ENCODE measurements at regions not wholly inside any gene's neighbourhood (a gene's known extent, or its start where the extent isn't known, plus 50 kb on each side); places are given as distances from the start of the nearest gene placed in this dataset.
"Not testable (repeated sequence)": the region's sequence is repeated elsewhere in the genome, so short reads cannot be mapped to it uniquely, and the experiment has no call there.

- ChIA-PET POLR2A (no interaction called here), CTCF (no interaction called here)
- intact Hi-C loops (cut with micrococcal nuclease), result no loop called here
- Mint-ChIP-seq H3K27me3 (no peaks in the 10 kb centered on the region), H3K27ac (no peak overlapping the region), H3K9me3 (no peaks in the 10 kb centered on the region), H3K4me3 (no peak overlapping the region), H3K4me1 (no peaks in the 10 kb centered on the region), H3K36me3 (ENCODE audit: low read depth) (no peaks in the 10 kb centered on the region)
- no peak for TF ChIP-seq CTCF (IDR thresholded peaks at IDR 0.05)
- ATAC-seq (ENCODE audit: low read depth), result no peak
- no peak for DNase-seq
These were observed 57.5 kb upstream of the VSTM5 start for GRCh38 chr11:93907901-93908300.

DNA sequence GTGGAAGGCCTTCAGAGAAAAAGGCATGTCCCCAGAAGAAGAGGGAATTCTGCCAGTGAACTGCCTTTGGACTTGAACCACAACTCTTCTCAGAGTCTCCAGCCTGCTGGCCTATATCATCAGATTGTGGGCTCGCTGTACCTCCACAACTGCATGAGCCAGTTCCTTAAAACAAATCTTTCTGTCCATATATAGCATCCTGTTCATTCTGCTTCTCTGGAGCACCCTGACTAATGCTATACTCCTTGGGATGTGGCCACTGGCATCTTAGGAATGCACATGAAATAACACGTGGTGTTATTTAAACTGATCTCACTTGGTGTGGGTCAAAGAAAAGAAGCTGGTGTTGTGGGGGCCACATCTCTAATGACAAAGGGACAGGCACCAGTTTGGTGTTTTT lies 58.3 kb upstream of the VSTM5 start:
- DNase-seq, result no peak
- Mint-ChIP-seq H3K4me1 (no peaks in the 10 kb centered on the region), H3K36me3 (ENCODE audit: low read depth) (no peaks in the 10 kb centered on the region), H3K9me3 (no peaks in the 10 kb centered on the region), H3K27me3 (no peaks in the 10 kb centered on the region), H3K27ac (no peak overlapping the region), H3K4me3 (no peak overlapping the region)
- POLR2A ChIA-PET, result no interaction called here
- TF ChIP-seq CTCF (IDR thresholded peaks at IDR 0.05), result no peak
- CTCF ChIA-PET, result no interaction called here
- no peak for ATAC-seq (ENCODE audit: low read depth)
- intact Hi-C loops (cut with micrococcal nuclease), result no loop called here

- ATAC-seq (ENCODE audit: low read depth) (no peak), DNase-seq (no peak)
- POLR2A ChIA-PET, result no interaction called here
- H3K27me3 Mint-ChIP-seq, result peaks cover 31% of the 10 kb centered on the region
- no peak for TF ChIP-seq CTCF (IDR thresholded peaks at IDR 0.05)
- H3K4me1 Mint-ChIP-seq, result no peaks in the 10 kb centered on the region
- peaks cover 5% of the 10 kb centered on the region for H3K9me3 Mint-ChIP-seq
- no peak overlapping the region for H3K27ac Mint-ChIP-seq
- intact Hi-C loops (cut with micrococcal nuclease), result no loop called here
- H3K4me3 Mint-ChIP-seq, result no peak overlapping the region
- H3K36me3 Mint-ChIP-seq (ENCODE audit: low read depth), result no peaks in the 10 kb centered on the region
- CTCF ChIA-PET, result no interaction called here
These were observed 67.3 kb upstream of the VSTM5 start for GRCh38 chr11:93917673-93918072.

- Mint-ChIP-seq H3K4me1 (no peaks in the 10 kb centered on the region), H3K27ac (no peak overlapping the region), H3K9me3 (peaks cover 9% of the 10 kb centered on the region), H3K36me3 (ENCODE audit: low read depth) (no peaks in the 10 kb centered on the region), H3K27me3 (peaks cover 23% of the 10 kb centered on the region), H3K4me3 (no peak overlapping the region)
- ATAC-seq (ENCODE audit: low read depth) (no peak), DNase-seq (no peak)
- ChIA-PET POLR2A (no interaction called here), CTCF (no interaction called here)
- intact Hi-C loops (cut with micrococcal nuclease), result no loop called here
- no peak for TF ChIP-seq CTCF (IDR thresholded peaks at IDR 0.05)
These were observed 71.5 kb upstream of the VSTM5 start for GRCh38 chr11:93921695-93922468.

DNA sequence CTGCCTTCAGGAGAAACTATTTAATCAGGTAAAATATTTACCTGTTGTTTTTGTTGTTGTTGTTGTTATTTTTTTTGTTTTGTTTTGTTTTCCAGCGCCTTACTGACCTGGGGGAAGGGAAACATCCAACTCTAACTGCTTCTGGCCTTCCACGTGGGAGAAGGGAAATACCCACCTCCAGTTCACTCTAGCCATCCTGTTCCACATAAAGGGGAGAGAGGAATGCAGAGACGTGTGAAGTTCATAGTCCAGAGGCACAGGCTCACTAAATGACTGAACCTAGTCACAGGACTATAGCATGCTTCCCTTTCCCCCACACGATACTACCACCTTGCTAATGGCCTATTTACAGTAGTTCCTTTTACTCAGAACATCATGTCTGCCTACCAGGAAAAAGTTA lies 72.4 kb upstream of the VSTM5 start:
- H3K27ac Mint-ChIP-seq, result no peak overlapping the region
- DNase-seq (no peak), ATAC-seq (ENCODE audit: low read depth) (no peak)
- H3K4me3 Mint-ChIP-seq, result no peak overlapping the region
- no peaks in the 10 kb centered on the region for H3K4me1 Mint-ChIP-seq
- H3K27me3 Mint-ChIP-seq, result peaks cover 19% of the 10 kb centered on the region
- intact Hi-C loops (cut with micrococcal nuclease), result no loop called here
- POLR2A ChIA-PET, result no interaction called here
- CTCF ChIA-PET, result no interaction called here
- H3K36me3 Mint-ChIP-seq (ENCODE audit: low read depth), result no peaks in the 10 kb centered on the region
- TF ChIP-seq CTCF (IDR thresholded peaks at IDR 0.05), result no peak
- peaks cover 6% of the 10 kb centered on the region for H3K9me3 Mint-ChIP-seq

GRCh38 chr11:93926099-93926498 lies 75.7 kb upstream of the VSTM5 start:
- H3K27ac Mint-ChIP-seq; H3K4me1 Mint-ChIP-seq; POLR2A ChIA-PET; DNase-seq; ATAC-seq (ENCODE audit: low read depth); H3K4me3 Mint-ChIP-seq; H3K9me3 Mint-ChIP-seq; CTCF ChIA-PET; H3K27me3 Mint-ChIP-seq; H3K36me3 Mint-ChIP-seq (ENCODE audit: low read depth); intact Hi-C loops (cut with micrococcal nuclease): not testable (repeated sequence)

Measured in activated B cell treated with CpG ODN at 0.5 μM for 24 hours (primary cell).